HCT116 (cell line): ENCODE measurements at regions not wholly inside any gene's neighbourhood (a gene's known extent, or its start where the extent isn't known, plus 50 kb on each side); places are given as distances from the start of the nearest gene placed in this dataset.

Experiments used
- ATF3 ChIP-seq: IDR thresholded peaks from 2 replicates; pipeline ENCODE4 v1.6.1; 2012
- CTCF ChIP-seq, 3 experiments: fragments of 200-600 bp in 1 of 3; sonication (generic) in 1 of 3; IDR thresholded peaks in 2 of 3; conservative IDR thresholded peaks in 1 of 3; 2 replicates each; pipeline ENCODE4 v1.5.1; 2012 to 2017; ENCODE audit warnings: low read depth in 2 of 3, low read length in 2 of 3, antibody characterized with exemption in 1 of 3, borderline replicate concordance in 1 of 3, control low read depth in 1 of 3, mild to moderate bottlenecking in 1 of 3, mixed read lengths in 1 of 3, mixed run types in 1 of 3, moderate library complexity in 1 of 3; ENCODE audit not compliant: insufficient read depth in 1 of 3
- ELF1 ChIP-seq: IDR thresholded peaks from 2 replicates; pipeline ENCODE4 v1.6.1; 2012; ENCODE audit warnings: low read depth, borderline replicate concordance
- EZH2 ChIP-seq: fragments of 200-600 bp; sonication (generic); IDR thresholded peaks from 2 replicates; pipeline ENCODE4 v1.6.1; 2017; ENCODE audit warnings: antibody characterized with exemption, mixed run types
- MAX ChIP-seq: IDR thresholded peaks from 2 replicates; pipeline ENCODE4 v1.6.1; 2012
- POLR2A ChIP-seq: IDR thresholded peaks from 2 replicates; pipeline ENCODE4 v1.7.0; 2011; ENCODE audit warnings: borderline replicate concordance; ENCODE audit not compliant: insufficient read depth, insufficient read length; ENCODE audit errors: extremely low read depth
- POLR2AphosphoS5 ChIP-seq: IDR thresholded peaks from 2 replicates; pipeline ENCODE4 v1.6.1; 2011; ENCODE audit warnings: mild to moderate bottlenecking, low read depth, low read length, moderate library complexity
- RAD21 ChIP-seq: IDR thresholded peaks from 2 replicates; pipeline ENCODE4 v1.6.1; 2012; ENCODE audit warnings: low read depth, mild to moderate bottlenecking
- REST ChIP-seq: IDR thresholded peaks from 2 replicates; pipeline ENCODE4 v1.6.1; 2012; ENCODE audit warnings: low read depth
- SP1 ChIP-seq: IDR thresholded peaks from 2 replicates; pipeline ENCODE4 v1.6.1; 2012; ENCODE audit warnings: low read depth
- TCF7L2 ChIP-seq: IDR thresholded peaks from 2 replicates; pipeline ENCODE4 v1.7.0; 2011; ENCODE audit warnings: borderline replicate concordance, inconsistent platforms; ENCODE audit not compliant: insufficient read depth, insufficient read length; ENCODE audit errors: extremely low read depth
- YY1 ChIP-seq: IDR thresholded peaks from 2 replicates; pipeline ENCODE4 v1.6.1; 2011; ENCODE audit warnings: low read length, low read depth, moderate library complexity, mild to moderate bottlenecking; ENCODE audit not compliant: insufficient replicate concordance; ENCODE audit errors: extremely low read depth

GRCh38 chr6:139593081-139593480, 218.6 kb upstream of the CITED2 start:
- no peak for TF ChIP-seq POLR2A
- no peak for TF ChIP-seq MAX
- no peak for TF ChIP-seq CTCF (IDR thresholded peaks at IDR 0.05 in 2 of 3, conservative IDR thresholded peaks at IDR 0.05 in 1 of 3; ENCODE audit: borderline replicate concordance in 1 of 3, insufficient read depth in 1 of 3, low read depth in 2 of 3, low read length in 2 of 3)
- no peak for TF ChIP-seq EZH2
- TF ChIP-seq YY1, result no peak
- TF ChIP-seq RAD21, result no peak
- TF ChIP-seq SP1, result no peak
- no peak for TF ChIP-seq TCF7L2
- TF ChIP-seq ELF1, result no peak
- TF ChIP-seq POLR2AphosphoS5, result no peak
- no peak for TF ChIP-seq REST
- TF ChIP-seq ATF3, result no peak
